ENCODE measurements at regions not wholly inside any gene's neighbourhood (a gene's known extent, or its start where the extent isn't known, plus 50 kb on each side); places are given as distances from the start of the nearest gene placed in this dataset.

GRCh38 chr1:4126251-4126650 is 226.2 kb upstream of the C1orf174 start:
- WGBS, 2 experiments (ENCODE audit: extremely low coverage in 2 of 2, insufficient read length in 1 of 2), result 14% methylated on average over 5 of the region's 9 CpGs; no CpG with 5 or more reads in 1 of the 2 experiments
- ChIA-PET CTCF (no interaction called here), POLR2A (ENCODE audit: unreplicated experiment) (no interaction called here)
- TF ChIP-seq POLR2A (IDR thresholded peaks at IDR 0.05; ENCODE audit: low read depth, low read length), result no peak
- no peak for TF ChIP-seq CTCF (conservative IDR thresholded peaks at IDR 0.05; ENCODE audit: low read depth, low read length)
- TF ChIP-seq ELK1 (IDR thresholded peaks at IDR 0.05; ENCODE audit: borderline replicate concordance, low read depth, low read length), result no peak
- no peak for TF ChIP-seq MAFK (IDR thresholded peaks at IDR 0.05; ENCODE audit: low read depth, low read length)
- no peak for TF ChIP-seq CEBPB (IDR thresholded peaks at IDR 0.05; ENCODE audit: low read depth, low read length)
- TF ChIP-seq BHLHE40 (IDR thresholded peaks at IDR 0.05; ENCODE audit: low read depth, low read length), result no peak
- no peak for TF ChIP-seq MAZ (IDR thresholded peaks at IDR 0.05; ENCODE audit: borderline replicate concordance, low read depth, low read length)
- no peak for TF ChIP-seq NFE2L2 (IDR thresholded peaks at IDR 0.05; ENCODE audit: low read depth, low read length)
- no peak for TF ChIP-seq RCOR1 (IDR thresholded peaks at IDR 0.05; ENCODE audit: insufficient replicate concordance, low read length)
- TF ChIP-seq RFX5 (IDR thresholded peaks at IDR 0.05; ENCODE audit: low read depth, low read length), result no peak
- no peak for TF ChIP-seq MXI1 (IDR thresholded peaks at IDR 0.05; ENCODE audit: borderline replicate concordance, low read depth, low read length)
- TF ChIP-seq CHD1 (IDR thresholded peaks at IDR 0.05; ENCODE audit: low read depth, low read length), result no peak
- no peak for TF ChIP-seq SMC3 (IDR thresholded peaks at IDR 0.05; ENCODE audit: low read depth, low read length)
- TF ChIP-seq FOS (IDR thresholded peaks at IDR 0.05; ENCODE audit: low read depth, low read length), result no peak
- no peak for TF ChIP-seq USF2 (IDR thresholded peaks at IDR 0.05; ENCODE audit: low read depth, low read length)
- TF ChIP-seq RAD21 (IDR thresholded peaks at IDR 0.05; ENCODE audit: low read length), result no peak
- in situ Hi-C loops (cut with MboI; ENCODE audit: low sequenced_read_pairs) (no loop called here), dilution Hi-C loops (cut with HindIII; ENCODE audit: low sequenced_read_pairs, unreplicated experiment) (no loop called here), intact Hi-C loops (cut with micrococcal nuclease) (no loop called here)
- Histone ChIP-seq H3K18ac (ENCODE audit: low read depth, low read length) (no peak overlapping the region), H2AFZ (replicated peaks; ENCODE audit: low read length, poor library complexity) (no peak overlapping the region), H3K4me3 (ENCODE audit: insufficient read depth, low read depth, low read length) (no peak overlapping the region), H2AK9ac (replicated peaks; ENCODE audit: low read depth, low read length, poor library complexity) (no peak overlapping the region), H4K91ac (ENCODE audit: insufficient read depth, low read depth, low read length) (no peak overlapping the region), H2AK5ac (ENCODE audit: low read depth, low read length) (no peak overlapping the region), H3K36me3 (ENCODE audit: control insufficient read depth, insufficient read depth, low read length) (no peaks in the 10 kb centered on the region), H3K9me3 (ENCODE audit: control insufficient read depth, insufficient read depth, low read length) (peaks cover 61% of the 10 kb centered on the region), H3K23ac (ENCODE audit: low read depth, low read length) (no peak overlapping the region), H2BK15ac (ENCODE audit: low read depth, low read length) (no peak overlapping the region), H3K4me2 (ENCODE audit: low read depth, low read length) (no peak overlapping the region), H3K9ac (ENCODE audit: low read depth, low read length) (no peak overlapping the region), H3K27me3 (ENCODE audit: control insufficient read depth, insufficient read depth, low read length) (no peaks in the 10 kb centered on the region), H3K4ac (ENCODE audit: low read depth, low read length) (no peak overlapping the region), H3K4me1 (ENCODE audit: control insufficient read depth, insufficient read depth, low read length) (no peaks in the 10 kb centered on the region), H4K5ac (ENCODE audit: low read depth, low read length) (no peak overlapping the region), H3K56ac (ENCODE audit: extremely low read depth, insufficient read depth, low read length) (no peak overlapping the region), H3K79me1 (ENCODE audit: low read depth in 1 of 2, low read length in 2 of 2) (no peaks in the 10 kb centered on the region), H2BK5ac (ENCODE audit: low read depth, low read length, poor library complexity, severe bottlenecking) (no peak overlapping the region), H2BK20ac (ENCODE audit: low read depth, low read length) (no peak overlapping the region), H3K14ac (replicated peaks; ENCODE audit: low read depth, low read length) (no peak overlapping the region), H4K20me1 (ENCODE audit: insufficient read depth, low read length) (no peaks in the 10 kb centered on the region), H4K8ac (ENCODE audit: low read depth in 2 of 2, low read length in 2 of 2) (no peak overlapping the region), H3K27ac (ENCODE audit: insufficient read depth, low read length) (no peak overlapping the region), H3K9me1 (ENCODE audit: insufficient read depth, low read length) (no peaks in the 10 kb centered on the region), H2BK120ac (ENCODE audit: low read depth, low read length) (no peak overlapping the region)
- ATAC-seq (ENCODE audit: low read depth) (no peak), DNase-seq (no peak)
- no TSS peak for BruUV-seq (replicated peaks)
